ENCODE measurements at regions not wholly inside any gene's neighbourhood (a gene's known extent, or its start where the extent isn't known, plus 50 kb on each side); places are given as distances from the start of the nearest gene placed in this dataset.
"Not testable (repeated sequence)": the region's sequence is repeated elsewhere in the genome, so short reads cannot be mapped to it uniquely, and the experiment has no call there.

DNA sequence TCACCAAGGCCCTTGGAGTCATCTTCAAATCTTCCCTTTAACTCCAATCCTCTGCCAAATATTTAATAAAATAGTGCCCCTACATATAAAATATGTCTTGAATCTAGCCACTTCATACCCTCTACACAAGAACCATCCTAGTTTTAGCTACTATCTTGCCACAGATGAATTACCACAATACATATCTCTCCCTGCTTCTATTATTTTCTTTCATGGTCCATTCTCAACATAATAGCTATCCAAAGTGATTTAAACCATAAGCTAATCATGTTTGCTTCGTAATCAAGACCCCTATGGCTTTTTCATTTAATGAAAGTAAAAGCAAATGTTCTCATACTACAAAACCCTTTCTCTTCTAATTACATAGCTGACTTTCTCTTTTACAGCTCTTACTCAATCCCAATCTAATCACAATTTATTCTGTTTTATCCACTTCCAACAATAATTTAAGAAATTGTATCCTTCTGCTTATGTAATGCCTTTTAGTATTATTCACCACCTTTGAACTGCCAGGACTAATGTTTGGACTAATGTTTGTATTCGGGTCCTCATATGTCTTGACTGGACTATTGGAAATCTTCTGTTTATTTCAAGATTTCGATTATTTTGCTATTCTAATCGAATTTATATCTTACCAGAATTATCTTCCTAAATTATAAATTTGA is 412.0 kb downstream of the SLITRK1 start:
- no peak for DNase-seq (ENCODE audit: low spot score)

- DNase-seq (ENCODE audit: low spot score), result no peak
These were observed 428.6 kb downstream of the SLITRK1 start for GRCh38 chr13:83453723-83454122.

DNA sequence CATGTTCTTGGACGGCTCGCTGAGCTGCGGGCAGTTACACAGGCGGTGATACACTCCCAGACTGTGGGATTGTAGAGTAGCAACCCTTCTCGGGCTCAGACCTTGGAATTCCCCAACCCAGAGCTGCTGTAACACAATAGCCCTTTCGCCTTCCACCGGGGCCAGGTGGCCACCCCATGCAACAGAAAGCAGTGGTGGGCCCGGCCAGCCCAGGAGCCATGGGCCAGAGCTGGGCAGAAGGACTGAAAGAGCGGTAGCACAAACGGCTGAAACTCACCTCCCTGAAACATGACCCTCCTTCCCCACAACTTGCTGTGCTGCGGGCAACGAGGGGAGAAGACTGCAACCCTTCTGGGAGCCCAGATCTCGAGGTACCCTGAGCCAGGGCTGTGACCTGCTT is 429.0 kb downstream of the SLITRK1 start:
- DNase-seq (ENCODE audit: low spot score), result no peak

DNA sequence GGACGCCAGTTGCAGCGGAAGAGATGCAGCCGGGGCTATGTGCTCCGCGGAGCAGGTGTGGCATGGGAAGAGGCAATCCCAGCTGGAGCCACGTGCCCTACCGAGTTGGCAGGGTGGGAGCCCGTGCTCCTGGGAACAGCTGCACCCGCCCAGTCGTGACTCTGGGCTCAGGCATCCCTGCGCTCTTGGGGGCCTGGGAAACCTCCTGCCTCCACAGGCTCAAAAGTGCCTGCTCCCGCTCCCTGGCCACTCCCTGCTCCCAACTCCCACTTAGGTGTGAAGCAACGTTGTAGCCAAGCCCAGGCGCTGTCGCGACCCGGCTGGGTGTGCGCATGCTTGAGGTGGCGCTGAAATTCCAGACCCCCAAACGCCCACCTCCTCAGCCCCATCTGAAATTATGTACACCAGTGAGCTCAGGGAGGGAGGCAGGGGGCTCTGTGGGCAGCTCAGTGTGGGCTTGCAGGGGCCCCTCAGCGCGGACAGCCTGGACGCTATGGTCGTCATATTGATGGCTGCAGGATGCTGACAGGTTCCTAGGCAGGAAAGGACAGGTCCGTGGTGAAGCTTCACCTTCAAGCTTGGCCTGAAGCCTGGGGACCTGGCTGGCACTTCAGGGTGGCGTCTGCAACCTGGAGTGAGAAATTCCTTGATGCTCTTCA is 429.9 kb downstream of the SLITRK1 start:
- DNase-seq (ENCODE audit: low spot score), result no peak

GRCh38 chr13:83450591-83450990 is 431.7 kb downstream of the SLITRK1 start:
- DNase-seq (ENCODE audit: low spot score), result no peak

GRCh38 chr13:83449668-83450395 is 432.4 kb downstream of the SLITRK1 start:
- no peak for DNase-seq (ENCODE audit: low spot score)

GRCh38 chr13:83440465-83440864 is 441.8 kb downstream of the SLITRK1 start:
- no peak for DNase-seq (ENCODE audit: low spot score)

DNA sequence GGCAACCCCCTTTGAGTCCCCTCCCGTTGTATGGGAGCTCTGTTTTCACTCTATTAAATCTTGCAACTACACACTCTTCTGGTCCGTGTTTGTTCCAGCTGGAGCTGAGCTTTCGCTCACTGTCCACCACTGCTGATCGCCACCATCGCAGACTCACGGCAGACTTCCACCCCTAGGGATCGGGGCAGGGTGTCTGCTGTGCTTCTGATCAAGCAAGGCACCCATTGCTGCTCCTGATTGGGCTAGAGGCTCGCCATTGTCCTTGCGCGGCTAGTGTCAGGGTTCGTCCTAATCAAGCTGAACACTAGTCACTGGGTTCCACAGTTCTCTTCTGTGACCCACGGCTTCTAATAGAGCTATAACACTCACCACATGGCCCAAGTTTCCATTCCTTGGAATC is 442.8 kb downstream of the SLITRK1 start:
- not testable (repeated sequence) for DNase-seq (ENCODE audit: low spot score)

GRCh38 chr13:83423861-83424260 is 458.4 kb downstream of the SLITRK1 start:
- DNase-seq (ENCODE audit: low spot score), result no peak

- no peak for DNase-seq (ENCODE audit: low spot score)
These were observed 458.9 kb downstream of the SLITRK1 start for GRCh38 chr13:83423381-83423780.

- no peak for DNase-seq (ENCODE audit: low spot score)
These were observed 467.9 kb downstream of the SLITRK1 start for GRCh38 chr13:83414393-83414792.

- no peak for DNase-seq (ENCODE audit: low spot score)
These were observed 495.7 kb downstream of the SLITRK1 start for GRCh38 chr13:83386609-83387008.

GRCh38 chr13:83378908-83379307 is 503.4 kb downstream of the SLITRK1 start:
- no peak for DNase-seq (ENCODE audit: low spot score)

- DNase-seq (ENCODE audit: low spot score), result no peak
These were observed 504.8 kb downstream of the SLITRK1 start for GRCh38 chr13:83377491-83377890.

- no peak for DNase-seq (ENCODE audit: low spot score)
These were observed 509.5 kb downstream of the SLITRK1 start for GRCh38 chr13:83372786-83373185.

GRCh38 chr13:83365723-83366122 is 516.6 kb downstream of the SLITRK1 start:
- no peak for DNase-seq (ENCODE audit: low spot score)

DNA sequence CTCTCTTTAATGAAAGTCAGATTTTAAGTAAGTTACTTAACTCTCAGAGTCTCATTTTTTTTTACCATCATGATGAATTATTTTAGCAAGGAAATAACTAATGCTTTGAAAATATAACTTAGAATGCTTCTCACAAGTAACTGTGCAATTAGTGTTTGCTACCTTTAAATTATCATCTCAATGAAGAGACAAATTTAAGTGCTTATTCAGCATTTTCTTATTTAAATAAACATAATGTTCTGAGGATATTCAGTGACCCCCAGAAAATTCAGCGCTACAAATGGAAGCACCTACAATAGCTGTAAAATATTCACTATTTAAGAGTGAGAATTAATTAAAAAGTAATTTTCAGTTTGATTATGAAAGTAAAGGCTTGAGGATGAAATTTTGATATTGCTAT is 527.2 kb downstream of the SLITRK1 start:
- DNase-seq (ENCODE audit: low spot score), result no peak

GRCh38 chr13:83352391-83352790 is 529.9 kb downstream of the SLITRK1 start:
- no peak for DNase-seq (ENCODE audit: low spot score)

DNA sequence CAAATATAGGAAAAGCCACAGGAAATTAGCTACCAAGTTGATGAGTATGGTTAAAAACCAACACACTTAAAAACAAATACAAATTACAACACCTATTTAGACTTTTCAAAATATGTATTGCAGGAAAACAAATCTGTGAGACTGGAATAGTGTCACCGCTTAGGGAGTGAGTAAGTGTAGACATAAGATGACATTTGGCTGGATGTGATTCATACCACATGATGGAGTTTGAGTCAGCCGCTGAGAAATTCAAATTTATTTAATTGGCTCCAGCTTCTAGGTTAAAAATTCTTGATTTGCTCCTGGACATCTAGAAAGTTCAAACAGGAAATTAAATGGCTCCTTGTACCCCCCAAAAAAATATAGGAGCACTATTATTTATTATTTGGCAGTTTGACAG is 531.7 kb downstream of the SLITRK1 start:
- no peak for DNase-seq (ENCODE audit: low spot score)

GRCh38 chr13:83344518-83344917 is 537.8 kb downstream of the SLITRK1 start:
- no peak for DNase-seq (ENCODE audit: low spot score)

DNA sequence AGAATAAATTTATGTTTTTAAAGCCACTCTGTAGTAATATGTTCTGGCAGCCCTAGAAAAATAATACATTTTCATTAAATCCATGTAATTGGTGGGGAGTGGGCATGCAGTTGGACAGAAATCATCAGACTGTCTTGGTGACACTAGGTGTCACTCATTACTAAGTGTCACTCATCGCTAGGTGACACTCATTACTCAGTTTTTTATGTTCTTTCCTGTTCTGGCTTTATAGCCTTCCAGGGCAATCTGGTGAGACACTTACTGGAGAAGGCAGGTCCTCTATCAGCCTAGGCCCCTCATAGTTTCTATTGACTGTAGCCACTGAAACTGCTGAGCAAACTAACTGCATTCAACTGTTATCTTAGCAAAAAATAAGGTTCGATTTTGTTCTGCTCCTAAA is 542.1 kb downstream of the SLITRK1 start:
- DNase-seq (ENCODE audit: low spot score), result no peak

DNA sequence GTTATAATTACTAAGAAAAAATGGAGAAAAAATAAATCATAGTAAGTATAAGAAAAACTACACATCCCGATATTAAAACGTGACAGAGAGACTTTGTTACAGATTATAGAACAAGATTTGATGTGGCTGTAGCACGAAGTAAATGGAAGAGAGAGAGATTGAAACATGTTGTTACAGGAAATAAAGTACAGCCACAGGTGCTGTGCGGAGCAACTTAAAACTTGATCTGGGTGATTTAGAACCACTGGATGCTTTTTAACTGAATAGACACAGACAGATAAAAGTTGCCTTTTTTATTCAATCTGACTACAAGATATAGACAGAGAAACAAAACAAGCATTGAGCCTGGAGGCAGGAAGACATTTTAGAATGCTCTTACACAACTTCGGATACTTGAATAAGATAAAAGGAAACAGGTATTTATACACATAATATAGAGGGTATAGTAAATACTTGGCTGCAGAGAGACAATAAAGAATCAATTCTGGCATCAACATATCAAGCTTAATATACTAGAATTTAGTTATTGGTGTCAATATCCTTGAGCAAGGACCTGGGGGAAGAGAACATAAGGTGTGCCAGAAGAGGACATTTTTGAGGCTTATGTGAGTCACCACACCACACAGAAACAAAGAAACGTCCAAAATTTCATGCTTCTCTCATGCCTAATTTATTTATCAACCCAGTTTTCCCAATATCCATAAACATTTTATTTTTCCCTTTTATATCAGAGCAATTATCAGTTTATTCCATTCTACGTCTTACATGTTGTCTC is 548.5 kb downstream of the SLITRK1 start:
- DNase-seq (ENCODE audit: low spot score), result no peak

- DNase-seq (ENCODE audit: low spot score), result no peak
These were observed 549.5 kb downstream of the SLITRK1 start for GRCh38 chr13:83332751-83333150.
